Ovary (tissue), 3 donors: ENCODE measurements at regions not wholly inside any gene's neighbourhood (a gene's known extent, or its start where the extent isn't known, plus 50 kb on each side); places are given as distances from the start of the nearest gene placed in this dataset.

ENCODE experiments used
- EP300 ChIP-seq: sonication (generic); formaldehyde crosslinking; IDR thresholded peaks from one replicate; pipeline ENCODE4 v1.6.1; 2017; ENCODE audit warnings: antibody characterized with exemption
- TF ChIP-seq, protein P1 (sequence below), 3 donors: fragments of 450-650 bp in 2 of 3; fragments of 200-600 bp in 1 of 3; IDR thresholded peaks; one replicate each; pipeline versions ENCODE4 v1.5.1 to v1.8.0; 2016 to 2022; ENCODE audit warnings: antibody characterized with exemption in 3 of 3, mild to moderate bottlenecking in 1 of 3
- donor health status: DM: no; HTN: no; CAD: no.

- TF ChIP-seq, protein P1, sequence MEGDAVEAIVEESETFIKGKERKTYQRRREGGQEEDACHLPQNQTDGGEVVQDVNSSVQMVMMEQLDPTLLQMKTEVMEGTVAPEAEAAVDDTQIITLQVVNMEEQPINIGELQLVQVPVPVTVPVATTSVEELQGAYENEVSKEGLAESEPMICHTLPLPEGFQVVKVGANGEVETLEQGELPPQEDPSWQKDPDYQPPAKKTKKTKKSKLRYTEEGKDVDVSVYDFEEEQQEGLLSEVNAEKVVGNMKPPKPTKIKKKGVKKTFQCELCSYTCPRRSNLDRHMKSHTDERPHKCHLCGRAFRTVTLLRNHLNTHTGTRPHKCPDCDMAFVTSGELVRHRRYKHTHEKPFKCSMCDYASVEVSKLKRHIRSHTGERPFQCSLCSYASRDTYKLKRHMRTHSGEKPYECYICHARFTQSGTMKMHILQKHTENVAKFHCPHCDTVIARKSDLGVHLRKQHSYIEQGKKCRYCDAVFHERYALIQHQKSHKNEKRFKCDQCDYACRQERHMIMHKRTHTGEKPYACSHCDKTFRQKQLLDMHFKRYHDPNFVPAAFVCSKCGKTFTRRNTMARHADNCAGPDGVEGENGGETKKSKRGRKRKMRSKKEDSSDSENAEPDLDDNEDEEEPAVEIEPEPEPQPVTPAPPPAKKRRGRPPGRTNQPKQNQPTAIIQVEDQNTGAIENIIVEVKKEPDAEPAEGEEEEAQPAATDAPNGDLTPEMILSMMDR (IDR thresholded peaks at IDR 0.05), result no peak
- TF ChIP-seq EP300, result no peak
These were observed 50.6 kb upstream of the MED9 start for GRCh38 chr17:17426184-17426583.
